ENCODE measurements at regions not wholly inside any gene's neighbourhood (a gene's known extent, or its start where the extent isn't known, plus 50 kb on each side); places are given as distances from the start of the nearest gene placed in this dataset.
A peak's percentile ranks its signal among the peaks of the same experiment; 100 is the strongest.

DNA sequence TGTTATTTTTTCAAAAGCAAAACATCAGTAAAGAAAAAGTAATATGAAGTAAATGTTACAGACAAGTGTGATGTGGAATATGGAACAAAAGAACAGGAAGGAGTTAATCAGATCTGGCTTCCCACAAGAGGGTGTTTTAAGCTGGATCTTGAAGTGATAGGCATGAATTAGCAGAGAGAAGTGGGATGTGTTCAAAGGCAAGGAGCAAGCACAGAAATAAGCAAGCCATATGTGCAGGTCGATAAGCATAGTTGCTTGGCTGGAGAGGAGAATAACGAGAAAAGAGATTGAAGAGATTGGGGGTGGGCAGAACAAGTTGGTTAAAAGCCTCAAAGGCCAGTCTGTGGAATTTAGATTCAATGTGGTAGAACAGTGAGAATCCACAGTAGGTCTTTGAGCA, 60.9 kb upstream of the PRPS1 start:
- Histone ChIP-seq H3K4me3 (no peak overlapping the region), H3K36me3 (ENCODE audit: insufficient read depth) (no peaks in the 10 kb centered on the region), H3K9me2 (ENCODE audit: insufficient read depth) (no peaks in the 10 kb centered on the region), H3K27me3 (ENCODE audit: insufficient read depth) (no peaks in the 10 kb centered on the region), H3K4me2 (no peak overlapping the region), H2AFZ (no peak overlapping the region), H3F3A (replicated peaks; ENCODE audit: low read depth) (no peaks in the 10 kb centered on the region), H4K20me1 (replicated peaks; ENCODE audit: insufficient read depth) (no peaks in the 10 kb centered on the region), H3K79me2 (replicated peaks; ENCODE audit: insufficient read depth) (no peaks in the 10 kb centered on the region), H3K27ac (ENCODE audit: low read depth) (no peak overlapping the region), H3K4me1 (ENCODE audit: insufficient read depth) (peaks cover 12% of the 10 kb centered on the region)
- H3K27me3 Mint-ChIP-seq (ENCODE audit: insufficient read depth, low read depth, poor library complexity), result peaks cover 6% of the 10 kb centered on the region
- DNase-seq (ENCODE audit: low spot score), result no peak
- TF ChIP-seq STAT1 (IDR thresholded peaks at IDR 0.05; ENCODE audit: unreplicated experiment) (no peak), POLR2AphosphoS5 (IDR thresholded peaks at IDR 0.05; ENCODE audit: low read depth) (no peak), ZNF114 (CRISPR knock-in tag; IDR thresholded peaks at IDR 0.05) (no peak), ZNF331 (CRISPR knock-in tag; IDR thresholded peaks at IDR 0.05; ENCODE audit: low read depth) (no peak), NANOG (IDR thresholded peaks at IDR 0.05; ENCODE audit: borderline replicate concordance) (no peak), EZH2phosphoT487 (IDR thresholded peaks at IDR 0.05; ENCODE audit: unreplicated experiment) (no peak), EZH2 (IDR thresholded peaks at IDR 0.05; ENCODE audit: low read depth, unreplicated experiment) (no peak), CREB1 (CRISPR knock-in tag; IDR thresholded peaks at IDR 0.05; ENCODE audit: low read depth) (no peak), JUNB (IDR thresholded peaks at IDR 0.05; ENCODE audit: unreplicated experiment) (no peak)
- TF ChIP-seq, protein P1, sequence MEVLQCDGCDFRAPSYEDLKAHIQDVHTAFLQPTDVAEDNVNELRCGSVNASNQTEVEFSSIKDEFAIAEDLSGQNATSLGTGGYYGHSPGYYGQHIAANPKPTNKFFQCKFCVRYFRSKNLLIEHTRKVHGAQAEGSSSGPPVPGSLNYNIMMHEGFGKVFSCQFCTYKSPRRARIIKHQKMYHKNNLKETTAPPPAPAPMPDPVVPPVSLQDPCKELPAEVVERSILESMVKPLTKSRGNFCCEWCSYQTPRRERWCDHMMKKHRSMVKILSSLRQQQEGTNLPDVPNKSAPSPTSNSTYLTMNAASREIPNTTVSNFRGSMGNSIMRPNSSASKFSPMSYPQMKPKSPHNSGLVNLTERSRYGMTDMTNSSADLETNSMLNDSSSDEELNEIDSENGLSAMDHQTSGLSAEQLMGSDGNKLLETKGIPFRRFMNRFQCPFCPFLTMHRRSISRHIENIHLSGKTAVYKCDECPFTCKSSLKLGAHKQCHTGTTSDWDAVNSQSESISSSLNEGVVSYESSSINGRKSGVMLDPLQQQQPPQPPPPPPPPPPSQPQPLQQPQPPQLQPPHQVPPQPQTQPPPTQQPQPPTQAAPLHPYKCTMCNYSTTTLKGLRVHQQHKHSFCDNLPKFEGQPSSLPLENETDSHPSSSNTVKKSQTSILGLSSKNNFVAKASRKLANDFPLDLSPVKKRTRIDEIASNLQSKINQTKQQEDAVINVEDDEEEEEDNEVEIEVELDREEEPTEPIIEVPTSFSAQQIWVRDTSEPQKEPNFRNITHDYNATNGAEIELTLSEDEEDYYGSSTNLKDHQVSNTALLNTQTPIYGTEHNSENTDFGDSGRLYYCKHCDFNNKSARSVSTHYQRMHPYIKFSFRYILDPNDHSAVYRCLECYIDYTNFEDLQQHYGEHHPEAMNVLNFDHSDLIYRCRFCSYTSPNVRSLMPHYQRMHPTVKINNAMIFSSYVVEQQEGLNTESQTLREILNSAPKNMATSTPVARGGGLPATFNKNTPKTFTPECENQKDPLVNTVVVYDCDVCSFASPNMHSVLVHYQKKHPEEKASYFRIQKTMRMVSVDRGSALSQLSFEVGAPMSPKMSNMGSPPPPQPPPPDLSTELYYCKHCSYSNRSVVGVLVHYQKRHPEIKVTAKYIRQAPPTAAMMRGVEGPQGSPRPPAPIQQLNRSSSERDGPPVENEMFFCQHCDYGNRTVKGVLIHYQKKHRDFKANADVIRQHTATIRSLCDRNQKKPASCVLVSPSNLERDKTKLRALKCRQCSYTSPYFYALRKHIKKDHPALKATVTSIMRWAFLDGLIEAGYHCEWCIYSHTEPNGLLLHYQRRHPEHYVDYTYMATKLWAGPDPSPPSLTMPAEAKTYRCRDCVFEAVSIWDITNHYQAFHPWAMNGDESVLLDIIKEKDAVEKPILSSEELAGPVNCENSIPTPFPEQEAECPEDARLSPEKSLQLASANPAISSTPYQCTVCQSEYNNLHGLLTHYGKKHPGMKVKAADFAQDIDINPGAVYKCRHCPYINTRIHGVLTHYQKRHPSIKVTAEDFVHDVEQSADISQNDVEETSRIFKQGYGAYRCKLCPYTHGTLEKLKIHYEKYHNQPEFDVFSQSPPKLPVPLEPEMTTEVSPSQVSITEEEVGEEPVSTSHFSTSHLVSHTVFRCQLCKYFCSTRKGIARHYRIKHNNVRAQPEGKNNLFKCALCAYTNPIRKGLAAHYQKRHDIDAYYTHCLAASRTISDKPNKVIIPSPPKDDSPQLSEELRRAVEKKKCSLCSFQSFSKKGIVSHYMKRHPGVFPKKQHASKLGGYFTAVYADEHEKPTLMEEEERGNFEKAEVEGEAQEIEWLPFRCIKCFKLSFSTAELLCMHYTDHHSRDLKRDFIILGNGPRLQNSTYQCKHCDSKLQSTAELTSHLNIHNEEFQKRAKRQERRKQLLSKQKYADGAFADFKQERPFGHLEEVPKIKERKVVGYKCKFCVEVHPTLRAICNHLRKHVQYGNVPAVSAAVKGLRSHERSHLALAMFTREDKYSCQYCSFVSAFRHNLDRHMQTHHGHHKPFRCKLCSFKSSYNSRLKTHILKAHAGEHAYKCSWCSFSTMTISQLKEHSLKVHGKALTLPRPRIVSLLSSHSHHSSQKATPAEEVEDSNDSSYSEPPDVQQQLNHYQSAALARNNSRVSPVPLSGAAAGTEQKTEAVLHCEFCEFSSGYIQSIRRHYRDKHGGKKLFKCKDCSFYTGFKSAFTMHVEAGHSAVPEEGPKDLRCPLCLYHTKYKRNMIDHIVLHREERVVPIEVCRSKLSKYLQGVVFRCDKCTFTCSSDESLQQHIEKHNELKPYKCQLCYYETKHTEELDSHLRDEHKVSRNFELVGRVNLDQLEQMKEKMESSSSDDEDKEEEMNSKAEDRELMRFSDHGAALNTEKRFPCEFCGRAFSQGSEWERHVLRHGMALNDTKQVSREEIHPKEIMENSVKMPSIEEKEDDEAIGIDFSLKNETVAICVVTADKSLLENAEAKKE (CRISPR knock-in tag; IDR thresholded peaks at IDR 0.05), result no peak
- TF ChIP-seq, protein P2, sequence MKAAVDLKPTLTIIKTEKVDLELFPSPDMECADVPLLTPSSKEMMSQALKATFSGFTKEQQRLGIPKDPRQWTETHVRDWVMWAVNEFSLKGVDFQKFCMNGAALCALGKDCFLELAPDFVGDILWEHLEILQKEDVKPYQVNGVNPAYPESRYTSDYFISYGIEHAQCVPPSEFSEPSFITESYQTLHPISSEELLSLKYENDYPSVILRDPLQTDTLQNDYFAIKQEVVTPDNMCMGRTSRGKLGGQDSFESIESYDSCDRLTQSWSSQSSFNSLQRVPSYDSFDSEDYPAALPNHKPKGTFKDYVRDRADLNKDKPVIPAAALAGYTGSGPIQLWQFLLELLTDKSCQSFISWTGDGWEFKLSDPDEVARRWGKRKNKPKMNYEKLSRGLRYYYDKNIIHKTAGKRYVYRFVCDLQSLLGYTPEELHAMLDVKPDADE (IDR thresholded peaks at IDR 0.05), result no peak
- TF ChIP-seq, protein P3, sequence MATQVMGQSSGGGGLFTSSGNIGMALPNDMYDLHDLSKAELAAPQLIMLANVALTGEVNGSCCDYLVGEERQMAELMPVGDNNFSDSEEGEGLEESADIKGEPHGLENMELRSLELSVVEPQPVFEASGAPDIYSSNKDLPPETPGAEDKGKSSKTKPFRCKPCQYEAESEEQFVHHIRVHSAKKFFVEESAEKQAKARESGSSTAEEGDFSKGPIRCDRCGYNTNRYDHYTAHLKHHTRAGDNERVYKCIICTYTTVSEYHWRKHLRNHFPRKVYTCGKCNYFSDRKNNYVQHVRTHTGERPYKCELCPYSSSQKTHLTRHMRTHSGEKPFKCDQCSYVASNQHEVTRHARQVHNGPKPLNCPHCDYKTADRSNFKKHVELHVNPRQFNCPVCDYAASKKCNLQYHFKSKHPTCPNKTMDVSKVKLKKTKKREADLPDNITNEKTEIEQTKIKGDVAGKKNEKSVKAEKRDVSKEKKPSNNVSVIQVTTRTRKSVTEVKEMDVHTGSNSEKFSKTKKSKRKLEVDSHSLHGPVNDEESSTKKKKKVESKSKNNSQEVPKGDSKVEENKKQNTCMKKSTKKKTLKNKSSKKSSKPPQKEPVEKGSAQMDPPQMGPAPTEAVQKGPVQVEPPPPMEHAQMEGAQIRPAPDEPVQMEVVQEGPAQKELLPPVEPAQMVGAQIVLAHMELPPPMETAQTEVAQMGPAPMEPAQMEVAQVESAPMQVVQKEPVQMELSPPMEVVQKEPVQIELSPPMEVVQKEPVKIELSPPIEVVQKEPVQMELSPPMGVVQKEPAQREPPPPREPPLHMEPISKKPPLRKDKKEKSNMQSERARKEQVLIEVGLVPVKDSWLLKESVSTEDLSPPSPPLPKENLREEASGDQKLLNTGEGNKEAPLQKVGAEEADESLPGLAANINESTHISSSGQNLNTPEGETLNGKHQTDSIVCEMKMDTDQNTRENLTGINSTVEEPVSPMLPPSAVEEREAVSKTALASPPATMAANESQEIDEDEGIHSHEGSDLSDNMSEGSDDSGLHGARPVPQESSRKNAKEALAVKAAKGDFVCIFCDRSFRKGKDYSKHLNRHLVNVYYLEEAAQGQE (IDR thresholded peaks at IDR 0.05; ENCODE audit: unreplicated experiment), result no peak
- TF ChIP-seq, protein P4, sequence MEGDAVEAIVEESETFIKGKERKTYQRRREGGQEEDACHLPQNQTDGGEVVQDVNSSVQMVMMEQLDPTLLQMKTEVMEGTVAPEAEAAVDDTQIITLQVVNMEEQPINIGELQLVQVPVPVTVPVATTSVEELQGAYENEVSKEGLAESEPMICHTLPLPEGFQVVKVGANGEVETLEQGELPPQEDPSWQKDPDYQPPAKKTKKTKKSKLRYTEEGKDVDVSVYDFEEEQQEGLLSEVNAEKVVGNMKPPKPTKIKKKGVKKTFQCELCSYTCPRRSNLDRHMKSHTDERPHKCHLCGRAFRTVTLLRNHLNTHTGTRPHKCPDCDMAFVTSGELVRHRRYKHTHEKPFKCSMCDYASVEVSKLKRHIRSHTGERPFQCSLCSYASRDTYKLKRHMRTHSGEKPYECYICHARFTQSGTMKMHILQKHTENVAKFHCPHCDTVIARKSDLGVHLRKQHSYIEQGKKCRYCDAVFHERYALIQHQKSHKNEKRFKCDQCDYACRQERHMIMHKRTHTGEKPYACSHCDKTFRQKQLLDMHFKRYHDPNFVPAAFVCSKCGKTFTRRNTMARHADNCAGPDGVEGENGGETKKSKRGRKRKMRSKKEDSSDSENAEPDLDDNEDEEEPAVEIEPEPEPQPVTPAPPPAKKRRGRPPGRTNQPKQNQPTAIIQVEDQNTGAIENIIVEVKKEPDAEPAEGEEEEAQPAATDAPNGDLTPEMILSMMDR (conservative IDR thresholded peaks at IDR 0.05; ENCODE audit: low read depth in 2 of 2), result no peak
- H3K9me3 Mint-ChIP-seq, result no peaks in the 10 kb centered on the region
- no peak overlapping the region for H3K4me3 Mint-ChIP-seq
- H3K36me3 Mint-ChIP-seq (ENCODE audit: low read depth), result no peaks in the 10 kb centered on the region
- 0 out of 2 replicates have a peak overlapping the region, but pooled peaks have one; percentile 25 for H3K27ac Mint-ChIP-seq
- no peak for ATAC-seq
- H3K4me1 Mint-ChIP-seq, result peaks cover 43% of the 10 kb centered on the region
